ENCODE measurements at regions not wholly inside any gene's neighbourhood (a gene's known extent, or its start where the extent isn't known, plus 50 kb on each side); places are given as distances from the start of the nearest gene placed in this dataset.
"Not testable (repeated sequence)": the region's sequence is repeated elsewhere in the genome, so short reads cannot be mapped to it uniquely, and the experiment has no call there.

GRCh38 chr11:56876621-56877275 is 112.0 kb upstream of the OR5AK2 start:
- no peak for FAIRE-seq

DNA sequence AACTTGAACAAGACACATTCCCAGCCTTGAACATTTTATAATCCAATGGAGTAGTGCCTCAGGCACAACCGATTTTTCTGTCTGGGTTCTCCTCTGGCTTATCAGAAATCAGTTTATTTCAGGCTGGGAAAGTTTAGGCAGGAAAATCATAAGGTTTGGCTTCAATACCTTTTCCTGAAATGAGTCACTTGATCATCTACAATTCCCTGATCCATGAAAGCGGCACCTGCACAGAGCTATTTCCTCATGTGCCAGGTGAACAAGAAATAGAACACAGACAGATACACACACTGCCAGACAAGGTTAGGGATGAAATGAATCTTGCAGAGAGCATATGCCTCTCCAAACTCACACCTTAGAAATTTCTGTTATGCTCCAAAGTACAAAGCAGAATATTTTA is 106.7 kb upstream of the OR9G4 start:
- FAIRE-seq: no peak

- no peak for FAIRE-seq
Measured at GRCh38 chr11:56852131-56852530, 103.6 kb upstream of the OR9G4 start.

- FAIRE-seq: no peak
Measured at GRCh38 chr11:56849852-56850251, 101.4 kb upstream of the OR9G4 start.

DNA sequence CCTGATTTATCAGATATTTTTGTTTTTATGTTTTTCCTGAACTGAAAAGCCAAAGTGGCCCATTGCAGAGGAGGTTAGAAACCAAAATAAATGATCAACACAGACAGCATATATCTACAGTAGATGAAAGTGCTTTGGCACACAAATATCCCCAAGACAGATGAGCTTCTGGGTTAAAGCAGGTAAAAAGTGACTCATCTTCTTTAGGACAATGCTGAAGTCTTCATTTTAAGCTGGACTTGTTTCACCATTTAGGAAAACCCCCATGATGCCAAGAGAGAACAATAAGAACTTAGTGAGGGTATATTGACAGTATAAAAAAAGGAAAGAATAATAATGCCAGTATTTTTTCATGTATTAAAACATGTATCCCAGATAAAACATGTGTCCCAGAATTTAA is 100.8 kb upstream of the OR9G4 start:
- no peak for FAIRE-seq

GRCh38 chr11:56848141-56848809 is 99.8 kb upstream of the OR9G4 start:
- FAIRE-seq: no peak

- FAIRE-seq: no peak
Measured at GRCh38 chr11:56846631-56847576, 98.4 kb upstream of the OR9G4 start.

GRCh38 chr11:56845121-56845732 is 96.7 kb upstream of the OR9G4 start:
- FAIRE-seq: no peak

GRCh38 chr11:56843816-56844215 is 95.3 kb upstream of the OR9G4 start:
- FAIRE-seq: no peak

DNA sequence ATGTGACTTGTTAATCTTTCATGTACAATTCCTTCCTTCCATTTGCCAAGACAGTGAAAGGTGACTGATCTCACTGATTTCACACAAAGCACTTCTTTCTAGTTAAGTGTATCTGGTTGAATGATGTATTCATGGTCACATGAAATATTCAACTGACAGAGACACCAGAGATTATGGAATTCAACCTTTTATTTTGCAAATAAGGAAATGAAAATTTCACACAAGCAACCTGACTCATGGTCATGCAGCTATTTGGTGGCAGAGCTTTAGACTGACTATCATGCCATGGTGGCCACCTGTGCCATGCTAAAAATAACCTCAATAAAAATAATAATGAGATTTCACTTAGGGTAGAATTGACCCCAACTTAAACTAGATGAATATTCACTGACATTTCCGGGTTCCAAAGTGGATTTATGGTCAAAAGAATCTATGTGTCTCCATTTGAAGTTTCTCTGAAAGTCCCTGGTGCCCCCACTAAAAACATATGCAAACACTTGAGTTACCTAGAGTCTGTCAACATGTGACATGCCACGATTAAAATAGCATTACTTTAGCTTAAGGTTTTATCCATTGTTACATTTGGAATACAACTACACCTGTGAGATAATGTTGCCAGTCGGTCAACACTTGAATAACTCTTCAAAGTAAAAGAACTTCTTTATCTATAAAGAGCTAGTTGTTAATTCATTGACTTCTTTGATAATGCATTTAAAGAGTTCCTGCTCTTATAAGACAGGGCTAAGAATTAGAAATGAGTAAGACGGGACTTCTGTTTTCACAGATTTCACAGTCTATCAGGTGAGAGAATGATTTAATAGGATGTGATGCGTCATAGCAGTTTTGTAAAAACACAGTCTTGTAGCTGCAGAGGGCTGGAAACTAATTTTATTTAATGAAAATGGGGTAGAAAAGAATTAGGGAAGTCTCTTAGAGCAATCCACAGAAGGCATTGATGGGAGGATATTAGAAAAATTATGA is 94.6 kb upstream of the OR9G4 start:
- no peak for FAIRE-seq

DNA sequence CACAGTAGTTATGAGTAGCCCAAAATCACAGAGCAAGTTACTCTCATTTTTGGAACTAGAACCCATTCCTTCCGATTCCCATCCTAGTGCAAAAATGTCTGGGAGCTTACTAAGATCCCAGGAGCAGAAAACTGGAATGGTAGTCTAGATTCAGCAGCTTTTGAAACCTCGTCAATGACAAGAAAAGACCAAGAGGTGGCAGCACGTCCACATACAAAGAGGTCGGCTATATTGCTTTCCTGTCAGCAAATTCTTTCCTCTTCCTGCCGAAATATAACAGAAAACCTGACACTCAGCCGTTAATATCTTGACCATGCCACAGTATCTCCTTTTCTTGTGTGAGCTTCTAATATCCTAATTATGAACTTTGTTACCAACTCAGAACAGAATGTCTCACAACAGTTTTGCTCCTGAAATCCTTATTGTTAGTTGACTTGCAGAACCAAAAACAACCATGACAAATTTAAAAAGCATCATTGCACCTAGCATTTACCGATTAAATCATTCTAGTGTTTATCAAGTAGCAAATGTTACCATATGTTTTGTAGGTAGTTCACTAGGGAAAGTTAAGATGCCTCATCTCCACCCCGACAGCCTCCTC is 92.8 kb upstream of the OR9G4 start:
- FAIRE-seq: peak; percentile 39

GRCh38 chr11:56827357-56827756 is 78.9 kb upstream of the OR9G4 start:
- FAIRE-seq: not testable (repeated sequence)

DNA sequence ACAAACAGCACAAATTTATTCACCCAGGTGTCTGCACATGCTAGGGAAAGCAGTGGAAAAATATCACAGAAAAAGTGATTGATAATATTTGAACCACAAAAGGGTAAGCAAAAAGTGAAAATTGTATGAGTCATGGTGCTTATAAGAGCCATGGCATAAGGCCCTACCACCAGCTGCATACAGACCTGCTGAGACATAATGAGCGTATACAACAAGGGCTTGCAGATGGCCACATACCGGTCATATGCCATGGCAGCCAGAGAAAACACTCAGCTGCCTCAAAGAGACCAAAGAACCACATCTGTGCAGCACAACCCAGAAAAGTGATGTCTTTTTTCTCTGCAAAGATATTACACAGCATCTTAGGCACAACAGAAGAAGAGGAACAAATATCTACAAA is 71.4 kb upstream of the OR9G4 start:
- FAIRE-seq: no peak

DNA sequence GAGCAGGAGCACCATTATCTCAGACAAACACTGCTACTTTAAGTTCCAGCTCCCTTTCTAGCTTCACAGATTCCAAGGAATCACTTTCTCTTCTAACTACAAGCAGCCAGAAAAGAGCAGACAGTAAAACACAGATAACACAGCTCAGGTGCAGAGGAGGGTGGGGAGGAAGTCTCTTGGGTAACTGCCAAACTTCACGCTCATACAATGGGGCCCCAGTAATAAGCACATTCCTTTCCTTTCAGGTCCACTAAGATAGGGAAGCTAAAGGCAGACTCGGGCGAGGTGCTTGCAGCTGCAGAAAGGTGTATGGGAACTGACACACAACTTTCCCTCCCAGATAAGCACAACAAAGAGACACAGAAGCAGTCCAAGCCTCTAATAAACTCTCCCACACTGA is 69.2 kb upstream of the OR9G4 start:
- no peak for FAIRE-seq

GRCh38 chr11:56816259-56816658 is 67.8 kb upstream of the OR9G4 start:
- FAIRE-seq: no peak

DNA sequence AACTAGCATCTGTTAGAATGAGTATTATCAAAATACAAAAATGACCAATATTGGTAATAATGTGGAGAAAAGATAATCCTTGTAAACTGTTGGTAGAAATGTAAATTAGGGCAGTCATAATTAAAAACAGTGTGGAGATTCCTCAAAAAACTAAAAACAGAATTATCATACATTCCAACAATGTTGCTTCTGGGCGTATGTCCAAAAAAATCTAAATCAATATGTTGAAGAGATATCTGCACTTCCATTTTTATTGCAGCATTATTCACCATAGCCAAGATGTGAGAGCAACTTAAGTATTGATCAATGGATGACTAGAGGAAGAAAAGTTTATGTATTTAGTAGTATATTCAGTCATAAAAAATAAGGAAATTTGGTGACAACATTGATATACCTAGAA is 59.8 kb upstream of the OR9G4 start:
- no peak for FAIRE-seq

DNA sequence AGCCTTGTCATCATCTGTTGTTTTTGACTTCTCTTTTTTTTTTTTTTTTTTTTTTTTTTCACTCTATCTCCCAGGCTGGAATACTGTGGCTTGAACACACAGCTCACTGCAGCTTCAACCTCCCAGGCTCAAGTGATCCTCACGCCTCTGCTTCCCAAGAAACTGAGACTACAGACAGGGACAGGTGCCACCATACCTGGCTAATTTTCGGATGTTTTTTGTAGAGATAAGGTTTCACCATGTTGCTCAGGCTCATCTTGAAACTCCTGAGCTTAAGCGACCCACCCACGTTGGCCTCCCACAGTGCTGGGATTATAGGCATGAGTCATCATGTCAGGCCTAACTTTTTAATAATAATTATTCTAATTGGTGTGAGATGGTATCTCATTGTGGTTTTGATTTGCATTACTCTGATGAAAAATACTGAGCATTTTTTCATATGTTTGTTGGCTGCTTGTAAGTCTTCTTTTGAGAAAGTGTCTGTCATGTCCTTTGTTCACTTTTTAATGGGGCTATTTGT is 51.3 kb upstream of the OR9G4 start:
- FAIRE-seq: no peak

All from TTC549 (cell line).